Calu3 (cell line): ENCODE measurements at regions not wholly inside any gene's neighbourhood (a gene's known extent, or its start where the extent isn't known, plus 50 kb on each side); places are given as distances from the start of the nearest gene placed in this dataset.

ENCODE experiments used
- BruUV-seq: library from RNA; stranded (reverse); fragments of 400-500 nt; replicated peaks from 2 replicates; lab custom pipeline; 2021; lab: Mats Ljungman, UMichigan
- CTCF ChIA-PET: fragments of 300-600 bp; sonication (Branson Sonifier 250); formaldehyde crosslinking; loops from one replicate; lab custom pipeline; 2022; ENCODE audit warnings: antibody characterized with exemption; lab: Charles Lee
- DNase-seq: peaks from one replicate; pipeline ENCODE4 v3.0.0; 2022
- H3K27ac Mint-ChIP-seq: one replicate; pipeline ENCODE4 v1.8.0; 2022; ENCODE audit warnings: mixed read lengths; ENCODE audit not compliant: unreplicated experiment
- H3K27me3 Mint-ChIP-seq: one replicate; pipeline ENCODE4 v1.8.0; 2022; ENCODE audit warnings: mixed read lengths; ENCODE audit not compliant: unreplicated experiment
- H3K36me3 Mint-ChIP-seq: one replicate; pipeline ENCODE4 v1.8.0; 2022; ENCODE audit warnings: mild to moderate bottlenecking, moderate library complexity, mixed read lengths; ENCODE audit not compliant: insufficient read depth, unreplicated experiment
- H3K4me1 Mint-ChIP-seq: one replicate; pipeline ENCODE4 v1.8.0; 2022; ENCODE audit warnings: mild to moderate bottlenecking, low read depth, mixed read lengths; ENCODE audit not compliant: unreplicated experiment
- H3K4me3 Mint-ChIP-seq: one replicate; pipeline ENCODE4 v1.8.0; 2022; ENCODE audit warnings: mild to moderate bottlenecking, low read depth, moderate library complexity, mixed read lengths; ENCODE audit not compliant: unreplicated experiment
- H3K9me3 Mint-ChIP-seq: one replicate; pipeline ENCODE4 v1.8.0; 2022; ENCODE audit warnings: low read depth, mixed read lengths; ENCODE audit not compliant: unreplicated experiment
- CTCF ChIP-seq: fragments of 200-600 bp; IDR thresholded peaks from one replicate; pipeline ENCODE4 v1.8.0; 2022; ENCODE audit warnings: antibody characterized with exemption; ENCODE audit not compliant: unreplicated experiment
- intact Hi-C: fragments of 100-400 bp; cut with micrococcal nuclease; formaldehyde crosslinking; loops from one replicate; pipeline ENCODE4 v1.10.0; 2022; ENCODE audit not compliant: unreplicated experiment

GRCh38 chr17:73932216-73932749, 271.2 kb upstream of the RPL38 start:
- Mint-ChIP-seq H3K9me3 (no peaks in the 10 kb centered on the region), H3K4me3 (no peak overlapping the region), H3K4me1 (no peaks in the 10 kb centered on the region), H3K36me3 (no peaks in the 10 kb centered on the region), H3K27ac (no peak overlapping the region), H3K27me3 (peaks cover 78% of the 10 kb centered on the region)
- DNase-seq, result no peak
- BruUV-seq, result no TSS peak
- intact Hi-C loops, result no loop called here
- TF ChIP-seq CTCF, result no peak
- CTCF ChIA-PET, result no interaction called here

GRCh38 chr17:73933164-73933766, 270.2 kb upstream of the RPL38 start:
- no TSS peak for BruUV-seq
- no peak overlapping the region for H3K27ac Mint-ChIP-seq
- H3K4me3 Mint-ChIP-seq, result no peak overlapping the region
- no peaks in the 10 kb centered on the region for H3K36me3 Mint-ChIP-seq
- TF ChIP-seq CTCF, result no peak
- CTCF ChIA-PET, result no interaction called here
- DNase-seq, result no peak
- peaks cover 79% of the 10 kb centered on the region for H3K27me3 Mint-ChIP-seq
- no peaks in the 10 kb centered on the region for H3K9me3 Mint-ChIP-seq
- H3K4me1 Mint-ChIP-seq, result no peaks in the 10 kb centered on the region
- intact Hi-C loops, result no loop called here

- CTCF ChIA-PET, result no interaction called here
- no peaks in the 10 kb centered on the region for H3K4me1 Mint-ChIP-seq
- H3K27me3 Mint-ChIP-seq, result peaks cover 79% of the 10 kb centered on the region
- no TSS peak for BruUV-seq
- no peaks in the 10 kb centered on the region for H3K36me3 Mint-ChIP-seq
- no peak overlapping the region for H3K4me3 Mint-ChIP-seq
- no peak for TF ChIP-seq CTCF
- intact Hi-C loops, result no loop called here
- no peak overlapping the region for H3K27ac Mint-ChIP-seq
- DNase-seq, result no peak
- H3K9me3 Mint-ChIP-seq, result no peaks in the 10 kb centered on the region
Measured at GRCh38 chr17:73933871-73934270, 269.6 kb upstream of the RPL38 start.

GRCh38 chr17:73934696-73935095, 268.8 kb upstream of the RPL38 start:
- no peak overlapping the region for H3K4me3 Mint-ChIP-seq
- CTCF ChIA-PET, result no interaction called here
- peaks cover 77% of the 10 kb centered on the region for H3K27me3 Mint-ChIP-seq
- H3K4me1 Mint-ChIP-seq, result no peaks in the 10 kb centered on the region
- intact Hi-C loops, result no loop called here
- TF ChIP-seq CTCF, result no peak
- no TSS peak for BruUV-seq
- H3K9me3 Mint-ChIP-seq, result no peaks in the 10 kb centered on the region
- H3K36me3 Mint-ChIP-seq, result no peaks in the 10 kb centered on the region
- DNase-seq, result no peak
- H3K27ac Mint-ChIP-seq, result no peak overlapping the region
